GM06990 (cell line): ENCODE measurements at regions not wholly inside any gene's neighbourhood (a gene's known extent, or its start where the extent isn't known, plus 50 kb on each side); places are given as distances from the start of the nearest gene placed in this dataset.

Source experiments
- DNase-seq: peaks from one replicate; pipeline ENCODE4 v3.0.0-alpha.2; 2011; ENCODE audit not compliant: insufficient read length; ENCODE audit errors: extremely low read depth
- H3K27me3 ChIP-seq: replicated peaks from 2 replicates; pipeline ENCODE4 v1.6.0; 2011; ENCODE audit warnings: low read length; ENCODE audit not compliant: control insufficient read depth, insufficient read depth
- H3K36me3 ChIP-seq: 2 replicates; pipeline ENCODE4 v1.5.1; 2011; ENCODE audit warnings: low read length; ENCODE audit not compliant: control insufficient read depth, insufficient read depth
- H3K4me3 ChIP-seq: replicated peaks from 2 replicates; pipeline ENCODE4 v1.5.1; 2011; ENCODE audit warnings: low read depth, mild to moderate bottlenecking, control low read depth, low read length
- CTCF ChIP-seq: IDR thresholded peaks from 2 replicates; pipeline ENCODE4 v1.5.1; 2011; ENCODE audit warnings: low read length, control low read depth, mild to moderate bottlenecking, inconsistent platforms; ENCODE audit not compliant: insufficient read depth, poor library complexity, severe bottlenecking

DNA sequence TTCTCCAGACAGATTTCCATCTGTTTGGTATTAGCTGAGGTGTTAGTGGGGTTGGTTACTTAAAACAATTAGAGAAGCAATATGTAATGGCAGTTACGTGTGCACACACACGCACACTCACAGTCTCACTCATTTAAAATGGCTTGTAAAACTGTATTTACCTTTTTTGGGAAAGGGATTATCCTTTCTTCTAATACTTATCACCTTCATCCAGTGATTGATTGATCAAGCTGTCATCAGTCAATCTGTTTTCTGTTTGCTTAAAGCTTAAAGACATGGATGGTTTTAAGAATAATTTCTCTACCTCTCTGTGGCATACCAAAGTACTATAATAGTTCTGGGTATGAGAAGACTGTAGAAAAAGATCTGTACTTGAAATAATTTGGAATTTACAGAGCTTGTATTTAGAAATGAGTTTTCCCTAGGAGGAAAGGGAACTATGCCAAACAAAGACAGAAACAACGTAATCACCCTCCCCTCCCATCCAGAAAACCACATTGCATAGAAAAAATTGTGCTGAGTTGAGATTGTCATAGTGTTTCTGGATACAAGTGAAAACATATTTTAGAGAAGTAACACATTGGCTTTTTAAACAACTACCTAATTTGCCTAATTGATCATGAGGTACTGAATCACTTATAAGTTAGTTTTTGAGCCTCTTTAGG lies 455.8 kb downstream of the PCNX1 start:
- Histone ChIP-seq H3K27me3 (no peaks in the 10 kb centered on the region), H3K36me3 (no peaks in the 10 kb centered on the region), H3K4me3 (no peak overlapping the region)
- TF ChIP-seq CTCF = no peak
- peak; percentile 50 for DNase-seq

- no peak overlapping the region for H3K4me3 ChIP-seq
- no peak for TF ChIP-seq CTCF
These were observed 457.0 kb downstream of the PCNX1 start for GRCh38 chr14:71363946-71364925.

GRCh38 chr14:71365361-71365760 lies 458.1 kb downstream of the PCNX1 start:
- no peaks in the 10 kb centered on the region for H3K27me3 ChIP-seq
- H3K36me3 ChIP-seq = no peaks in the 10 kb centered on the region
- TF ChIP-seq CTCF = no peak
- no peak overlapping the region for H3K4me3 ChIP-seq
- DNase-seq = no peak

More at GRCh38 chr14:71363946-71364925, 457.0 kb downstream of the PCNX1 start:
- DNase-seq = no peak
- Histone ChIP-seq H3K27me3 (no peaks in the 10 kb centered on the region), H3K36me3 (no peaks in the 10 kb centered on the region)

GRCh38 chr14:71366861-71367260 lies 459.6 kb downstream of the PCNX1 start:
- DNase-seq = no peak
- Histone ChIP-seq H3K36me3 (no peaks in the 10 kb centered on the region), H3K27me3 (no peaks in the 10 kb centered on the region), H3K4me3 (no peak overlapping the region)
- TF ChIP-seq CTCF = no peak

- Histone ChIP-seq H3K27me3 (no peaks in the 10 kb centered on the region), H3K36me3 (no peaks in the 10 kb centered on the region), H3K4me3 (no peak overlapping the region)
- DNase-seq = no peak
- no peak for TF ChIP-seq CTCF
These were observed 464.6 kb downstream of the PCNX1 start for GRCh38 chr14:71371711-71372396.
